ENCODE measurements at regions not wholly inside any gene's neighbourhood (a gene's known extent, or its start where the extent isn't known, plus 50 kb on each side); places are given as distances from the start of the nearest gene placed in this dataset.
"Not testable (repeated sequence)": the region's sequence is repeated elsewhere in the genome, so short reads cannot be mapped to it uniquely, and the experiment has no call there.

DNA sequence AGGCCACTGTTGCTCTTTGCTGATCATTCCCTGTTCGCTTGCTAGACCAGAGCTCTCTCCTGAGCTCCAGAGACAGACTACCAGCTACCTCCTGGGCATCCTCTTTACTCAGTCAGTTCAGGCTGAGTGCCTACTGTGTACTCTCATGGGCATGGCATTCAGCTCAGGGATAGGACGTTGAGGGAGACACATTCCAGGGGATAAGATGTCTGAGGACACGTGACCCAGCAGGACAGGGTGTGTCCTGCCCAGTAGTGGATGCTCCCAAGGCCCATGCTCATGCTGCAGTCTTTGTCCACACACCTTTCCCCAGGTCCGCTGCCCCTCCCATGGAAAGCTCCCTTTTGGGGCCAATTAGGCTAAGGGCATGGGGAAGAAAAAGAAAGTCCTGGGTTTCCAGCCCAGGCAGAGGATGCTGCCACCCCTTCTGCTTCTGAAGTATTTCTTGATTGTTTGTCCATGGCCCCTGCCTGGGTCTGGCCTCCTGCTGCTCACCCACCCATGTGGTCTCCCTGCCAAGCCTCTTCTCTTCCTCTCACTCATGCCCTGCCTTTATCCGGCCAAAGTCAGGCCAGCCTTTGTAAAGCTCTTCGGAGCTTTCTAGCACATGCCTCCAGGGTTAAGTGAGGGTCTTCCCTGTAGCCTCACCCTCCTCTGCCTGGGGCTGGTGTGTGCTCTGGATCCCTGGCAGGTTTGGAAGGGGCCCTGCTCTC, 60.5 kb upstream of the PITX1 start:
- Mint-ChIP-seq H3K36me3 (ENCODE audit: low read depth) (no peaks in the 10 kb centered on the region), H3K27me3 (peaks cover 15% of the 10 kb centered on the region), H3K4me1 (no peaks in the 10 kb centered on the region), H3K4me3 (no peak overlapping the region), H3K27ac (no peak overlapping the region), H3K9me3 (no peaks in the 10 kb centered on the region)
- ChIA-PET POLR2A (no interaction called here), CTCF (no interaction called here)
- no peak for DNase-seq

DNA sequence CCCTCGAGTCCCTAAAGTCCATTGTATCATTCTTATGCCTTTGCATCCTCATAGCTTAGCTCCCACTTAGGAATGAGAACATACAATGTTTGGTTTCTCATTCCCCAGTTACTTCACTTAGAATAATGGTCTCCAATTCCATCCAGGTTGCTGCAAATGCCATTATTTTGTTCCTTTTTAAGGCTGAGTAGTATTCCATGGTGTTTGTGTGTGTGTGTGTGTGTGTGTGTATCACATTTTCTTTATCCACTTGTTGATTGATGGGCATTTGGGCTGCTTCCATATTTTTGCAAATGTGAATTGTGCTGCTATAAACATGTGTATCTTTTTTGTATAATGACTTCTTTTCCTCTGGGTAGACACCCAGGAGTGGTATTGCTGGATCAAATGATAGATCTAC, 59.5 kb upstream of the PITX1 start:
- DNase-seq; CTCF ChIA-PET; H3K4me1 Mint-ChIP-seq; POLR2A ChIA-PET; H3K36me3 Mint-ChIP-seq (ENCODE audit: low read depth); H3K4me3 Mint-ChIP-seq; H3K9me3 Mint-ChIP-seq; H3K27ac Mint-ChIP-seq: not testable (repeated sequence)
- peaks cover 15% of the 10 kb centered on the region for H3K27me3 Mint-ChIP-seq

DNA sequence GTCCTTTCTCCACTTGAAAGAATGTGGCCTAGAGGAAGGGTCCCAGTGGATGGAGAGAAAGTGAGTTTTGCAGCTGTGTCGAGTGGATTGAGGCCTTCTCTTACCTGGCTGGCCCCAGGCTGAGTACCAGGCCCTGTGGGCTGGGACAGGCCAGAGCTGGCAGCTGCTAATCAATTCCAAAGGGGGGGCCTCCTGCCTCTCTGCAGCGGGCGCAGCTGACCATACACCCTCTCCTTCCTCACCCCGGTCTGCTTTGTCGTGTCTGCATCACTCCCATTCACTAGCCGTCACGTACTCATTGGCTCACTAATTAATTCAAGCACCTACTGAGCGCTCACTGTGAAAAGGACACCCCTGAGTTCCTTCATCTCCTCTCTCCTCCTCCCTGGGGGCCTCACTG, 58.4 kb upstream of the PITX1 start:
- Mint-ChIP-seq H3K36me3 (ENCODE audit: low read depth) (no peaks in the 10 kb centered on the region), H3K27me3 (peaks cover 13% of the 10 kb centered on the region), H3K27ac (no peak overlapping the region), H3K4me1 (no peaks in the 10 kb centered on the region), H3K4me3 (no peak overlapping the region), H3K9me3 (no peaks in the 10 kb centered on the region)
- ChIA-PET CTCF (no interaction called here), POLR2A (no interaction called here)
- no peak for DNase-seq

DNA sequence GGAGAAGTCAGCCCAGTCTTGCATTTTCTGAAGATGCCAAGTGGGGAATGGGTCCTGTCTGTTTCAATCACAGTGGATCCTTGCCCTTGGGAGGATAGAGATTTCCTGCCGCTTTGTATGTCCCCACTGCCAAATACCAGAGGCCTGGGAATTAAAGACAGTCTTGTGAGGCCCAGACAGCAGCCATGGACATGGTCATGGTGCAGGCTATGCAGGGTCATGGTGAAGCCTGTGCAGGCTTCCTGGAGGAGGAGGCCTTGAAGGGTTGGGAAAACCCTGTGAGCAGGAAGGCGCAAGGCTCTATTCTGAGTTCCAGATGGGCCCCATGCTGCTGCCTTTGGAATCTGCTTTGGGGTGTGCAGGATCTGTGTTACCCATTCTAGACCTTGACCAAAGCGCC, 57.3 kb upstream of the PITX1 start:
- Mint-ChIP-seq H3K27ac (no peak overlapping the region), H3K27me3 (peaks cover 4% of the 10 kb centered on the region), H3K36me3 (ENCODE audit: low read depth) (no peaks in the 10 kb centered on the region), H3K9me3 (no peaks in the 10 kb centered on the region), H3K4me1 (no peaks in the 10 kb centered on the region), H3K4me3 (no peak overlapping the region)
- DNase-seq = no peak
- ChIA-PET POLR2A (no interaction called here), CTCF (no interaction called here)

DNA sequence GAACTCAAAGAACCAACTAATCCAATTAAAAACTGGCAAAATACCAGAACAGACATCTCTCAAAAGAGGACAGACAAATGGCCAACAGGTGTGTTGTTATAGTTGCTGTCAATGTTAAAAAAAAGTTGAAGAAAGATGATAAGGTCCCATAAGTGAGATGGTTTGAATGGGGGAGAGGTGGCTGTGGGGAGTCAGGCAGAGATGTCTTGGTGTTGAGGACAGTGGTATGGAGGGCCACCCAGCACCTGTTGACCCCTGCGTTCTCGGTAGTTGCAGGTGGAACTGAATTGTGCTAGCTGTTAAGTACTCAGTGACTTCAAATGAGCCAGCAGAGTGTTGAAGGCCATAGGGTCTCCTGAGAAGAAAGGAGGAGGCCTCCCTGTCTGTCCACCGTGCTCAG, 55.9 kb upstream of the PITX1 start:
- Mint-ChIP-seq H3K4me3 (no peak overlapping the region), H3K27ac (no peak overlapping the region), H3K9me3 (no peaks in the 10 kb centered on the region), H3K27me3 (peaks cover 4% of the 10 kb centered on the region), H3K4me1 (no peaks in the 10 kb centered on the region), H3K36me3 (ENCODE audit: low read depth) (no peaks in the 10 kb centered on the region)
- ChIA-PET CTCF (no interaction called here), POLR2A (no interaction called here)
- DNase-seq = no peak

DNA sequence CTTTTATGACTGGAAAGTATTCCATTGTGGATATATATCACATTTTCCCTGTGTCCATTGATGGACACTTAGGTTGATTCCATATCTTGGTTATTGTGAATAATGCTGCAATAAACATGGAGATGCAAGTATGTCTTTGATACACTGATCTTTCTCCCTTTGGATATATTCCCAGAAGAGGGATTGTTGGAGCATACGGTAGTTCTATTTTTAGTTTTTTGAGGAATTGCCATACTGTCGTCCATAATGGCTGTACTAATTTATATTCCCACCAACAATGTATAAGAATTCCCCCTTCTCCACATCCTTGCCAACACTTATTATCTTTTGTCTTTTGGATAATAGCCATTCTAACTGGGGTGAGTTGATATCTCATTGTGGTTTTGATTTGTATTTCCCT, 54.9 kb upstream of the PITX1 start:
- no peak overlapping the region for H3K4me3 Mint-ChIP-seq
- POLR2A ChIA-PET = no interaction called here
- H3K27me3 Mint-ChIP-seq = peaks cover 4% of the 10 kb centered on the region
- CTCF ChIA-PET = no interaction called here
- no peaks in the 10 kb centered on the region for H3K36me3 Mint-ChIP-seq (ENCODE audit: low read depth)
- no peaks in the 10 kb centered on the region for H3K4me1 Mint-ChIP-seq
- H3K27ac Mint-ChIP-seq = no peak overlapping the region
- no peak for DNase-seq
- no peaks in the 10 kb centered on the region for H3K9me3 Mint-ChIP-seq

DNA sequence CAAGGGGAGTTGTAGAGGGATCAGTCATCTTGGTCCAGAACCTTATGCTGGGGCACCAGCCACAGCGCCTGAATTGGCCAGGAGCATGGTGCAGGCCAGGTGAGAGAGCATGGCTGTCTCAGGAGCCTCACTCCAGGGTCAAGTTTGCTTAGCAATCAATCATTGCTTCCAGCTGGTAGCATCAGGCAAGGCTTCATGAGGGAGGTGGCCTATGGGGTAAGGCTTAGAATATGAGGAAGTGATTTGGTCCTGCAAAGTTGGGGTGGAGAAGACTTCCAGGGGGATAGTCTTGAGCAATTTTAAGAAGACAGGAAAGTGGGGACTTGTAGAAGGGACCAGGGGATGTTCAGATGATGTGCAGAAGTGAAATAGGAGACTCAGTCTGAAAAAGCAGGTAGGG, 53.9 kb upstream of the PITX1 start:
- Mint-ChIP-seq H3K4me1 (no peaks in the 10 kb centered on the region), H3K27ac (no peak overlapping the region), H3K9me3 (no peaks in the 10 kb centered on the region), H3K36me3 (ENCODE audit: low read depth) (no peaks in the 10 kb centered on the region), H3K4me3 (no peak overlapping the region), H3K27me3 (peaks cover 4% of the 10 kb centered on the region)
- ChIA-PET CTCF (no interaction called here), POLR2A (no interaction called here)
- no peak for DNase-seq

DNA sequence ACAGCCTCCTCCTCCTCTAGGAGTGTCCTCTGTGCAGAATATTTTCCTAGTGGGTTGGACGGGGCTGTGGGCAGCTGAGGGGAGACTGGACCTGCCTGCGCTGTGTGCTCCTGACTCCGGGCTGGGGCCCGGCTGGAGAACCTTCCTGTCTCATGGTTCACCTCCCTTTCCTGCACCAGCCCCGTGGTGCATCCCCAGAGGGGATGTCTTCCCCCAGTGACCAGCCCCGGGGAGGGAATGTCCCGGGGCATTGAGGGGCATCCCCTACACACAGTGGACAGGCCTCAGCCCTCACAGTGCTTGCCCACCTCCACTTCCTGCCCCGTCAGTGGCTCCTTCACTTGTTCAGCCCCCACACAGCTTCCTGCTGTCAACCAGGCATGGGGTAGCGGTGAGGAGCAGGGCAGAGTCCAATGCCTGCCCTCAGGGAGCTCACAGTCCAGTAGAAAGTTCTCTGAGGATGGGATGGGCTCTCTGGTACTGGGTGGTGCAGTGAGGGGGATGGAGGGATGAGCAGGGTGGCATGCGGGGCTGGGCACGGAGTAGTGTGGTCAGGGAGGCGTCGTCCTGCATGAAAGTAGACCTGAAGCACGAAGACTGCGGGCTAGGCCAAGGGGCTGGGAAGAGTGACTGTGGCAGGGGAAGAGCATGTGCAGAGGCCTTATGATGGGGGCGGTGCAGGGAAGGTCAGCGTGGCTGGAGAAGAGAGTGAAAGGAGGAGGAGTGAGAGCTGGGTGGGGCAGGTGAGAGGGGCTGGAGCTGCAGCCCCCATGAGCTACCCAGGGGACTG, 52.1 kb upstream of the PITX1 start:
- Mint-ChIP-seq H3K27ac (no peak overlapping the region), H3K27me3 (peaks cover 4% of the 10 kb centered on the region), H3K9me3 (peaks cover 10% of the 10 kb centered on the region), H3K4me3 (no peak overlapping the region), H3K4me1 (no peaks in the 10 kb centered on the region), H3K36me3 (ENCODE audit: low read depth) (no peaks in the 10 kb centered on the region)
- POLR2A ChIA-PET = no interaction called here
- CTCF ChIA-PET = no interaction called here
- DNase-seq = no peak

DNA sequence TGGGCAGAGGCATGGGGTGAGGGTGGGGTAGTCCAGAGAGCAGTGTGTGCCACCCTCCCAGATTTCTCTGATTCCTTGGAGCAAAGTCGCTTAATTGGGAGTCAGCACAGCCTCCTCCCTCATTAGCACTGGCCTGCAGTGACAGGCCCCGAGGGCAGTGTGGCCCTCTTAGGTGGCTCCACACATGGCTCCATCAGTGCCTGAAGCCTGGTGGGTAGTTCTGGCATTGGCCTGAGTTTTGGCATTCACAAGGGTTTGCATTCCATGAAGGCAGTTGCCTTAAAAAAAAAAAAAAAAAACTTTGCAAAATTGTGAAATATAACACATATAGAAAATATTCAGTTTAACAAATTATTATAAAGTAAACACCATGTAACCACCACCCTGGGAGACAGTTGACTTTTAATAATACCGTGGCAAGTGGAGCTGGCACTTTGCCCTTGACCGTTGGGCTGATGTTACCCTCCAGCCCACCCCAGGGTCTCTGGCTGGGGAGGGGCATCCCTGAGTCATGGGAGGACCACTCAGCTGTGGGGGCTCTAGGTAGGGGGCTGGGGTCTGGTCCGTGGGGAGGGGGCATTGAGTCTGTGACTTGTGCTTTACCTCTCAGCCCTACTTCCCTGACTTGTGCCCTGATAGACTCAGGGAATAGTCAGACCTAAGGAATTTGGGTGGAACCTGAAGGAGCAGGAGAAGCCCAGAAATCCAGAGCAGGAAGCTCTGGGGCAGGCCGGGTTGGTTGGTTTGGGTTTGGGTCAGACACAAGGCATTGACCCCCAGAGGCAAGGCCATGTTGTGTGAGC, 51.3 kb upstream of the PITX1 start:
- Mint-ChIP-seq H3K9me3 (peaks cover 15% of the 10 kb centered on the region), H3K27me3 (peaks cover 8% of the 10 kb centered on the region), H3K4me3 (no peak overlapping the region), H3K4me1 (no peaks in the 10 kb centered on the region), H3K36me3 (ENCODE audit: low read depth) (no peaks in the 10 kb centered on the region), H3K27ac (no peak overlapping the region)
- CTCF ChIA-PET = no interaction called here
- POLR2A ChIA-PET = no interaction called here
- DNase-seq = no peak

Data from activated CD4-positive, alpha-beta memory T cell treated with anti-CD3 and anti-CD28 coated beads, Interleukin-2, amount 10 ng/mL, durations not matched to agents 7 days and 5 days (primary cell).